ENCODE measurements at regions not wholly inside any gene's neighbourhood (a gene's known extent, or its start where the extent isn't known, plus 50 kb on each side); places are given as distances from the start of the nearest gene placed in this dataset.

DNA sequence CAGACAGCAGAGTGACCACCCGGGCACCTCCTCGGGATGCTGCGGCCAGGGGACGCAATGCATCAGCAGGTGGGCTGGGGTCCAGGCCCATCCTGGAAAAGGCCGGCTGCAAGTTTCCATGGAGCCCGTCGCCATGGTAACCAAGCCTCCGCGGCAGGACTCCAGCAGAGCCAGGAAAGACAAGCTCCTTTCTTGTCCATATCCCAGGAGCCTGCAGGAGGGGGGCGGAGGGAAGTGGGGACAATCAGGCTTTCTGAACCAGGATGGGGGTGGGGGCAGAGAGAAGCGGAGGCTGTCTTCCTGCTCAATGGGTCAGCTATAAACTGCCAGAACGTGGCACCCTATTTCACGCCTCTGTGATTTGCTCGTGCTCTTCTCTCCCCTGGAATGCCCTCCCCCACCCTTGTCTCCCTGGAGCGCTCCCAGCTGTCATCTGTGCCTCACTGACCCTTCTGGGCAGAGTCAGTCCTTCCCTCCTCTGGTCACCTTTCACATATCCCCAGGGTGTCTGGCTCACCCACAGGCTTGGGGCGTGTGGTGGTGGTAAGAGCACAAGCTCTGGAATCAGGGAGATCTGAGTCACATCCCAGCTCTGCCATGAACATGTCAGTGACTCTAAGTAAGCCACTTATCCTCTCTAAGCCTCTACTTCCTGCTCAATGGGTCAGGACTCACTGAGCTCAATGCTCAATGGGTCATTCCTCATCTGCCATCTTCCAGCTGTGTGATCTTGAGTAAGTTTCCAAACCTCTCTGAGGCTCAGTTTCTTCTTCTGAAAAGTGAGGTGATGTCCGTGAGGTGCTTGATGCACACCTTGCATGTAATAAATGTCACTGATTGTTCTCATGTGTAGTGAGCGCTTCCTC is 58.9 kb upstream of the LAPTM5 start:
- TF ChIP-seq, protein P1, sequence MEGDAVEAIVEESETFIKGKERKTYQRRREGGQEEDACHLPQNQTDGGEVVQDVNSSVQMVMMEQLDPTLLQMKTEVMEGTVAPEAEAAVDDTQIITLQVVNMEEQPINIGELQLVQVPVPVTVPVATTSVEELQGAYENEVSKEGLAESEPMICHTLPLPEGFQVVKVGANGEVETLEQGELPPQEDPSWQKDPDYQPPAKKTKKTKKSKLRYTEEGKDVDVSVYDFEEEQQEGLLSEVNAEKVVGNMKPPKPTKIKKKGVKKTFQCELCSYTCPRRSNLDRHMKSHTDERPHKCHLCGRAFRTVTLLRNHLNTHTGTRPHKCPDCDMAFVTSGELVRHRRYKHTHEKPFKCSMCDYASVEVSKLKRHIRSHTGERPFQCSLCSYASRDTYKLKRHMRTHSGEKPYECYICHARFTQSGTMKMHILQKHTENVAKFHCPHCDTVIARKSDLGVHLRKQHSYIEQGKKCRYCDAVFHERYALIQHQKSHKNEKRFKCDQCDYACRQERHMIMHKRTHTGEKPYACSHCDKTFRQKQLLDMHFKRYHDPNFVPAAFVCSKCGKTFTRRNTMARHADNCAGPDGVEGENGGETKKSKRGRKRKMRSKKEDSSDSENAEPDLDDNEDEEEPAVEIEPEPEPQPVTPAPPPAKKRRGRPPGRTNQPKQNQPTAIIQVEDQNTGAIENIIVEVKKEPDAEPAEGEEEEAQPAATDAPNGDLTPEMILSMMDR (IDR thresholded peaks at IDR 0.05), result no peak
- TF ChIP-seq POLR2A (IDR thresholded peaks at IDR 0.05), result no peak

All from sigmoid colon (tissue), 3 donors.